ENCODE measurements at regions not wholly inside any gene's neighbourhood (a gene's known extent, or its start where the extent isn't known, plus 50 kb on each side); places are given as distances from the start of the nearest gene placed in this dataset.
A peak's percentile ranks its signal among the peaks of the same experiment; 100 is the strongest.

- H2AFZ ChIP-seq (ENCODE audit: low read length, unreplicated experiment): peak overlapping the region; percentile 36
- H3K27me3 ChIP-seq (ENCODE audit: insufficient read depth, low read length): no peaks in the 10 kb centered on the region
- H3K27ac ChIP-seq (ENCODE audit: low read depth, low read length): no peak overlapping the region
- H3K4me3 ChIP-seq (ENCODE audit: low read depth, low read length): no peak overlapping the region
- H3K4me1 ChIP-seq (ENCODE audit: control insufficient read depth, insufficient read depth, low read length, unreplicated experiment): peaks cover 39% of the 10 kb centered on the region
- no peaks in the 10 kb centered on the region for H3K79me2 ChIP-seq (ENCODE audit: control insufficient read depth, insufficient read depth, low read length, unreplicated experiment)
- H3K36me3 ChIP-seq (ENCODE audit: insufficient read depth, low read length): no peaks in the 10 kb centered on the region
Measured at GRCh38 chr4:144902614-144903013, 195.4 kb downstream of the ANAPC10 start.

GRCh38 chr4:144903953-144904711 lies 193.9 kb downstream of the ANAPC10 start:
- Histone ChIP-seq H3K4me3 (ENCODE audit: low read depth, low read length) (no peak overlapping the region), H3K79me2 (ENCODE audit: control insufficient read depth, insufficient read depth, low read length, unreplicated experiment) (no peaks in the 10 kb centered on the region), H3K27me3 (ENCODE audit: insufficient read depth, low read length) (no peaks in the 10 kb centered on the region), H2AFZ (ENCODE audit: low read length, unreplicated experiment) (no peak overlapping the region), H3K4me1 (ENCODE audit: control insufficient read depth, insufficient read depth, low read length, unreplicated experiment) (peaks cover 39% of the 10 kb centered on the region), H3K36me3 (ENCODE audit: insufficient read depth, low read length) (no peaks in the 10 kb centered on the region), H3K27ac (ENCODE audit: low read depth, low read length) (peak overlapping the region; percentile 11; the same call in 1 of the 2 replicates)

GRCh38 chr4:144905286-144905685 lies 192.7 kb downstream of the ANAPC10 start:
- no peak overlapping the region for H2AFZ ChIP-seq (ENCODE audit: low read length, unreplicated experiment)
- no peak overlapping the region for H3K27ac ChIP-seq (ENCODE audit: low read depth, low read length)
- no peak overlapping the region for H3K4me3 ChIP-seq (ENCODE audit: low read depth, low read length)
- H3K4me1 ChIP-seq (ENCODE audit: control insufficient read depth, insufficient read depth, low read length, unreplicated experiment): peaks cover 39% of the 10 kb centered on the region
- H3K79me2 ChIP-seq (ENCODE audit: control insufficient read depth, insufficient read depth, low read length, unreplicated experiment): no peaks in the 10 kb centered on the region
- H3K27me3 ChIP-seq (ENCODE audit: insufficient read depth, low read length): no peaks in the 10 kb centered on the region
- H3K36me3 ChIP-seq (ENCODE audit: insufficient read depth, low read length): no peaks in the 10 kb centered on the region

- no peaks in the 10 kb centered on the region for H3K36me3 ChIP-seq (ENCODE audit: insufficient read depth, low read length)
Measured at GRCh38 chr4:144906181-144906925, 191.6 kb downstream of the ANAPC10 start.

GRCh38 chr4:144910723-144911122 lies 187.3 kb downstream of the ANAPC10 start:
- Histone ChIP-seq H3K27me3 (ENCODE audit: insufficient read depth, low read length) (no peaks in the 10 kb centered on the region), H3K4me3 (ENCODE audit: low read depth, low read length) (no peak overlapping the region), H3K4me1 (ENCODE audit: control insufficient read depth, insufficient read depth, low read length, unreplicated experiment) (peaks cover 11% of the 10 kb centered on the region), H2AFZ (ENCODE audit: low read length, unreplicated experiment) (no peak overlapping the region), H3K79me2 (ENCODE audit: control insufficient read depth, insufficient read depth, low read length, unreplicated experiment) (no peaks in the 10 kb centered on the region), H3K36me3 (ENCODE audit: insufficient read depth, low read length) (no peaks in the 10 kb centered on the region), H3K27ac (ENCODE audit: low read depth, low read length) (no peak overlapping the region)

More at GRCh38 chr4:144906181-144906925, 191.6 kb downstream of the ANAPC10 start:
- Histone ChIP-seq H3K27me3 (ENCODE audit: insufficient read depth, low read length) (no peaks in the 10 kb centered on the region), H2AFZ (ENCODE audit: low read length, unreplicated experiment) (no peak overlapping the region), H3K27ac (ENCODE audit: low read depth, low read length) (no peak overlapping the region), H3K4me3 (ENCODE audit: low read depth, low read length) (no peak overlapping the region), H3K4me1 (ENCODE audit: control insufficient read depth, insufficient read depth, low read length, unreplicated experiment) (peaks cover 39% of the 10 kb centered on the region), H3K79me2 (ENCODE audit: control insufficient read depth, insufficient read depth, low read length, unreplicated experiment) (no peaks in the 10 kb centered on the region)
